DND-41 (cell line): ENCODE measurements at regions not wholly inside any gene's neighbourhood (a gene's known extent, or its start where the extent isn't known, plus 50 kb on each side); places are given as distances from the start of the nearest gene placed in this dataset.

Experiments used
- ATAC-seq: fragments of 200-7000 bp; cut with Tn5 transposase; 3 replicates; pipeline ENCODE4 v1.9.1; 2021; ENCODE audit warnings: low read depth; ENCODE audit not compliant: insufficient read depth
- DNase-seq: peaks from one replicate; pipeline ENCODE4 v3.0.0-alpha.2; 2020
- H2AFZ ChIP-seq: 2 replicates; pipeline ENCODE4 v1.6.0; 2012; ENCODE audit warnings: low read depth, low read length
- H3K27ac ChIP-seq: 2 replicates; pipeline ENCODE4 v1.5.1; 2012; ENCODE audit warnings: low read length, inconsistent platforms
- H3K27me3 ChIP-seq: fragments of 200-600 bp; sonication (generic); 2 replicates; pipeline ENCODE4 v1.6.0; 2012; ENCODE audit warnings: low read length, mild to moderate bottlenecking, inconsistent platforms; ENCODE audit not compliant: insufficient read depth, poor library complexity
- H3K36me3 ChIP-seq: 2 replicates; pipeline ENCODE4 v1.5.1; 2012; ENCODE audit warnings: low read length, inconsistent platforms; ENCODE audit not compliant: insufficient read depth
- H3K4me1 ChIP-seq: 2 replicates; pipeline ENCODE4 v1.5.1; 2012; ENCODE audit warnings: mild to moderate bottlenecking, low read length; ENCODE audit not compliant: insufficient read depth
- H3K4me2 ChIP-seq: 2 replicates; pipeline ENCODE4 v1.6.0; 2012; ENCODE audit warnings: mild to moderate bottlenecking, moderate library complexity, low read length, inconsistent platforms; ENCODE audit not compliant: insufficient read depth
- H3K4me3 ChIP-seq, 2 experiments: fragments of 200-600 bp in 1 of 2; shearing (Covaris generic) in 1 of 2; 2 replicates each; pipeline ENCODE4 v1.5.1; 2012 to 2016; ENCODE audit warnings: inconsistent platforms in 2 of 2, low read length in 2 of 2, mild to moderate bottlenecking in 2 of 2, low read depth in 1 of 2, moderate library complexity in 1 of 2
- H3K79me2 ChIP-seq: 2 replicates; pipeline ENCODE4 v1.6.0; 2012; ENCODE audit warnings: low read length, inconsistent platforms; ENCODE audit not compliant: insufficient read depth
- H3K9ac ChIP-seq: 2 replicates; pipeline ENCODE4 v1.6.0; 2012; ENCODE audit warnings: low read depth, mild to moderate bottlenecking, inconsistent platforms, low read length, moderate library complexity
- H3K9me3 ChIP-seq: 2 replicates; pipeline ENCODE4 v1.5.1; 2012; ENCODE audit warnings: low read length, moderate library complexity, mild to moderate bottlenecking, inconsistent platforms; ENCODE audit not compliant: insufficient read depth, severe bottlenecking
- H4K20me1 ChIP-seq: 2 replicates; pipeline ENCODE4 v1.6.0; 2012; ENCODE audit warnings: low read length; ENCODE audit not compliant: insufficient read depth
- EZH2 ChIP-seq: IDR thresholded peaks from 3 replicates; pipeline ENCODE4 v1.6.1; 2012; ENCODE audit warnings: borderline replicate concordance, low read depth, mild to moderate bottlenecking, moderate library complexity, low read length, inconsistent platforms; ENCODE audit not compliant: severe bottlenecking
- TF ChIP-seq, protein P1 (sequence below): IDR thresholded peaks from 2 replicates; pipeline ENCODE4 v1.5.1; 2012; ENCODE audit warnings: borderline replicate concordance, low read length, moderate library complexity, mild to moderate bottlenecking; ENCODE audit not compliant: poor library complexity, severe bottlenecking; ENCODE audit errors: extremely low read depth

DNA sequence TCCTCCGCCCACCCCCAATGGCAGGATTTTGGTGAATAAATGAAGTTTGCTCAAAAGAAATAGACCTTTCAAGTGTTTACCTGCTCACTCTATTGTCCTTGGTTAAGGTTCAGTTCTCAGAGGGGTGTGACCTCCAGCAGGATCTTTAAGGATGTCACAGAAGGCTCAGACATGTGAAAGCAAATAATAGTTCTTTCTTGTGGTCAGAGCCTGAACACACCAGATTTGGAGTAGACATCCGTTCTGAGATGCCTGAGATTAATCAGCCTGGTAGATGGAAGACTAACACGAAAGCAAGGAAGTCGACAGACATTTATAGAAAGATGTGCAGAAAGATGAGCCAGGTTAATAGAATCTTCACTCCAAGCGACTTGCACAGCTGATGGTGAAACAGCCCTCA, 557.9 kb upstream of the CDH11 start:
- Histone ChIP-seq H3K4me3 (no peak overlapping the region), H3K36me3 (no peaks in the 10 kb centered on the region), H3K27ac (no peak overlapping the region), H3K79me2 (no peaks in the 10 kb centered on the region), H3K9ac (no peak overlapping the region), H2AFZ (no peak overlapping the region), H3K9me3 (no peaks in the 10 kb centered on the region), H3K27me3 (no peaks in the 10 kb centered on the region), H3K4me1 (no peaks in the 10 kb centered on the region), H4K20me1 (no peaks in the 10 kb centered on the region), H3K4me2 (no peak overlapping the region)
- ATAC-seq (no peak; the same call in 2 of the 3 replicates), DNase-seq (no peak)
- no peak for TF ChIP-seq EZH2
- TF ChIP-seq, protein P1, sequence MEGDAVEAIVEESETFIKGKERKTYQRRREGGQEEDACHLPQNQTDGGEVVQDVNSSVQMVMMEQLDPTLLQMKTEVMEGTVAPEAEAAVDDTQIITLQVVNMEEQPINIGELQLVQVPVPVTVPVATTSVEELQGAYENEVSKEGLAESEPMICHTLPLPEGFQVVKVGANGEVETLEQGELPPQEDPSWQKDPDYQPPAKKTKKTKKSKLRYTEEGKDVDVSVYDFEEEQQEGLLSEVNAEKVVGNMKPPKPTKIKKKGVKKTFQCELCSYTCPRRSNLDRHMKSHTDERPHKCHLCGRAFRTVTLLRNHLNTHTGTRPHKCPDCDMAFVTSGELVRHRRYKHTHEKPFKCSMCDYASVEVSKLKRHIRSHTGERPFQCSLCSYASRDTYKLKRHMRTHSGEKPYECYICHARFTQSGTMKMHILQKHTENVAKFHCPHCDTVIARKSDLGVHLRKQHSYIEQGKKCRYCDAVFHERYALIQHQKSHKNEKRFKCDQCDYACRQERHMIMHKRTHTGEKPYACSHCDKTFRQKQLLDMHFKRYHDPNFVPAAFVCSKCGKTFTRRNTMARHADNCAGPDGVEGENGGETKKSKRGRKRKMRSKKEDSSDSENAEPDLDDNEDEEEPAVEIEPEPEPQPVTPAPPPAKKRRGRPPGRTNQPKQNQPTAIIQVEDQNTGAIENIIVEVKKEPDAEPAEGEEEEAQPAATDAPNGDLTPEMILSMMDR: no peak

GRCh38 chr16:65675161-65675560, 553.3 kb upstream of the CDH11 start:
- DNase-seq (no peak), ATAC-seq (no peak)
- TF ChIP-seq, protein P1: no peak
- no peak for TF ChIP-seq EZH2
- no peak overlapping the region for H2AFZ ChIP-seq
- H3K27me3 ChIP-seq: no peaks in the 10 kb centered on the region
- H3K4me3 ChIP-seq: no peak overlapping the region
- no peak overlapping the region for H3K27ac ChIP-seq
- H3K4me1 ChIP-seq: no peaks in the 10 kb centered on the region
- H3K9me3 ChIP-seq: no peaks in the 10 kb centered on the region
- H3K9ac ChIP-seq: no peak overlapping the region
- no peaks in the 10 kb centered on the region for H3K36me3 ChIP-seq
- no peaks in the 10 kb centered on the region for H3K79me2 ChIP-seq
- H4K20me1 ChIP-seq: no peaks in the 10 kb centered on the region
- H3K4me2 ChIP-seq: no peak overlapping the region

DNA sequence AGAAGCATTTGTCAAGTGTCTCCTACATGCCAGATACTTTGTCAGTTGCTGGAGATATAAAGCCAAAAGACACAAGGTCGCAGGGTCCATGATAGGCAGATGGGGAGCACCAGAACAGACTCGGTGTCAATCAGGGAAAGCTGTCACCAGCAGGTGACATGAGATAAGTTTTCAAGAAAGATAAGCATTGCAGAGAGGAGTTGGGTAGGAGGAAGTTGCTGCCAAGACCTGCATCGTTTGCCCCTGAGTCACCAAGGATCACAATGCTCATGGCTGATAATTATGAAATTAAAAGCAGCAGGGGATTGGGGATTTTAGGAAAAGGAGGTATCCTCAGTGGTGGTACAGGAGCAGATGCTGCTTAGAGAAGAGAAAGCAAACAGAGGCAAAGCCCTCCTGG, 551.1 kb upstream of the CDH11 start:
- Histone ChIP-seq H3K4me1 (no peaks in the 10 kb centered on the region), H3K9me3 (no peaks in the 10 kb centered on the region), H3K27ac (no peak overlapping the region), H3K36me3 (no peaks in the 10 kb centered on the region), H3K79me2 (no peaks in the 10 kb centered on the region), H2AFZ (no peak overlapping the region), H3K4me2 (no peak overlapping the region), H3K27me3 (no peaks in the 10 kb centered on the region), H3K9ac (no peak overlapping the region), H3K4me3 (no peak overlapping the region), H4K20me1 (no peaks in the 10 kb centered on the region)
- ATAC-seq (no peak), DNase-seq (no peak)
- TF ChIP-seq, protein P1: no peak
- no peak for TF ChIP-seq EZH2

- Histone ChIP-seq H3K9me3 (no peaks in the 10 kb centered on the region), H3K9ac (no peak overlapping the region), H2AFZ (no peak overlapping the region), H3K4me3 (no peak overlapping the region), H3K4me2 (no peak overlapping the region), H3K27ac (no peak overlapping the region), H3K4me1 (no peaks in the 10 kb centered on the region), H4K20me1 (no peaks in the 10 kb centered on the region), H3K36me3 (no peaks in the 10 kb centered on the region), H3K27me3 (no peaks in the 10 kb centered on the region), H3K79me2 (no peaks in the 10 kb centered on the region)
- TF ChIP-seq, protein P1: no peak
- no peak for TF ChIP-seq EZH2
- DNase-seq: no peak
- no peak for ATAC-seq
Observed at GRCh38 chr16:65671071-65671470, 549.2 kb upstream of the CDH11 start.
